ENCODE measurements at regions not wholly inside any gene's neighbourhood (a gene's known extent, or its start where the extent isn't known, plus 50 kb on each side); places are given as distances from the start of the nearest gene placed in this dataset.

DNA sequence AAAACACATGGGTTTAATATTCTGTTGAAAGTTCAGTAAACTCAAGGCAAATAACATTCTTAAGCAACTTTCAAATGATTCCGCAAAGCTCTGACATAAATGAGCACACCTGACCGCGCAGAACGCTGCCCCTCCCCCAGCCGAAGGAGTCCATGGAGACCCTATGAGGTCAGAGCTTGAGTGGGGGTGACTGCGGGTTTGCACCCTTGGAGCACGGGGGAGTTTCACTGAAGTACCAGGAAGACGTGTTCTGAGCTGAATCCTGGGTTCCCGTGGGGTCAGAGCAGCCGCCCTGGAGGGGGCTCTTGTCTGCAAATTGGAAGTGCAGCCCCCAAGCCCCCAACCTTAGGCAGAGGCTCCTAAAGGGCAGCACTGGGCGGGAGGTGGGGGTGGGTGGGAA is 324.1 kb upstream of the SFSWAP start:
- TF ChIP-seq, protein P1, sequence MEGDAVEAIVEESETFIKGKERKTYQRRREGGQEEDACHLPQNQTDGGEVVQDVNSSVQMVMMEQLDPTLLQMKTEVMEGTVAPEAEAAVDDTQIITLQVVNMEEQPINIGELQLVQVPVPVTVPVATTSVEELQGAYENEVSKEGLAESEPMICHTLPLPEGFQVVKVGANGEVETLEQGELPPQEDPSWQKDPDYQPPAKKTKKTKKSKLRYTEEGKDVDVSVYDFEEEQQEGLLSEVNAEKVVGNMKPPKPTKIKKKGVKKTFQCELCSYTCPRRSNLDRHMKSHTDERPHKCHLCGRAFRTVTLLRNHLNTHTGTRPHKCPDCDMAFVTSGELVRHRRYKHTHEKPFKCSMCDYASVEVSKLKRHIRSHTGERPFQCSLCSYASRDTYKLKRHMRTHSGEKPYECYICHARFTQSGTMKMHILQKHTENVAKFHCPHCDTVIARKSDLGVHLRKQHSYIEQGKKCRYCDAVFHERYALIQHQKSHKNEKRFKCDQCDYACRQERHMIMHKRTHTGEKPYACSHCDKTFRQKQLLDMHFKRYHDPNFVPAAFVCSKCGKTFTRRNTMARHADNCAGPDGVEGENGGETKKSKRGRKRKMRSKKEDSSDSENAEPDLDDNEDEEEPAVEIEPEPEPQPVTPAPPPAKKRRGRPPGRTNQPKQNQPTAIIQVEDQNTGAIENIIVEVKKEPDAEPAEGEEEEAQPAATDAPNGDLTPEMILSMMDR (IDR thresholded peaks at IDR 0.05) = no peak
- no peak for TF ChIP-seq POLR2A (IDR thresholded peaks at IDR 0.05)

All from lower leg skin (tissue), 3 donors.